ENCODE measurements at regions not wholly inside any gene's neighbourhood (a gene's known extent, or its start where the extent isn't known, plus 50 kb on each side); places are given as distances from the start of the nearest gene placed in this dataset.
"Not testable (repeated sequence)": the region's sequence is repeated elsewhere in the genome, so short reads cannot be mapped to it uniquely, and the experiment has no call there.

GRCh38 chr3:80434366-80434765, 666.6 kb upstream of the ROBO1 start:
- DNase-seq: no peak

- DNase-seq: no peak
These were observed 657.2 kb upstream of the ROBO1 start for GRCh38 chr3:80424951-80425350.

- DNase-seq: no peak
These were observed 640.4 kb upstream of the ROBO1 start for GRCh38 chr3:80408030-80408721.

- no peak for DNase-seq
These were observed 637.8 kb upstream of the ROBO1 start for GRCh38 chr3:80405618-80406017.

GRCh38 chr3:80395023-80395422, 627.2 kb upstream of the ROBO1 start:
- no peak for DNase-seq

- DNase-seq: no peak
These were observed 623.8 kb upstream of the ROBO1 start for GRCh38 chr3:80391573-80391972.

- no peak for DNase-seq
These were observed 617.0 kb upstream of the ROBO1 start for GRCh38 chr3:80384811-80385210.

GRCh38 chr3:80374423-80374822, 606.6 kb upstream of the ROBO1 start:
- DNase-seq: no peak

- DNase-seq: no peak
These were observed 600.8 kb upstream of the ROBO1 start for GRCh38 chr3:80368616-80369015.

- peak; percentile 0 for DNase-seq
These were observed 599.2 kb upstream of the ROBO1 start for GRCh38 chr3:80366808-80367548.

- DNase-seq: no peak
These were observed 590.0 kb upstream of the ROBO1 start for GRCh38 chr3:80357761-80358160.

- no peak for DNase-seq
These were observed 587.3 kb upstream of the ROBO1 start for GRCh38 chr3:80355144-80355543.

- DNase-seq: no peak
These were observed 583.4 kb upstream of the ROBO1 start for GRCh38 chr3:80351201-80351600.

GRCh38 chr3:80350771-80351170, 583.0 kb upstream of the ROBO1 start:
- no peak for DNase-seq

- no peak for DNase-seq
These were observed 570.6 kb upstream of the ROBO1 start for GRCh38 chr3:80338366-80338765.

- DNase-seq: no peak
These were observed 566.7 kb upstream of the ROBO1 start for GRCh38 chr3:80334534-80334933.

- no peak for DNase-seq
These were observed 563.8 kb upstream of the ROBO1 start for GRCh38 chr3:80331494-80332170.

GRCh38 chr3:80314541-80314940, 546.7 kb upstream of the ROBO1 start:
- not testable (repeated sequence) for DNase-seq

GRCh38 chr3:80308637-80309036, 540.8 kb upstream of the ROBO1 start:
- no peak for DNase-seq

- DNase-seq: no peak
These were observed 540.0 kb upstream of the ROBO1 start for GRCh38 chr3:80307844-80308243.

- no peak for DNase-seq
These were observed 529.9 kb upstream of the ROBO1 start for GRCh38 chr3:80297720-80298119.

- DNase-seq: no peak
These were observed 517.6 kb upstream of the ROBO1 start for GRCh38 chr3:80285388-80285787.

- DNase-seq: no peak
These were observed 516.0 kb upstream of the ROBO1 start for GRCh38 chr3:80283783-80284182.

- no peak for DNase-seq
These were observed 510.3 kb upstream of the ROBO1 start for GRCh38 chr3:80278056-80278455.
